ENCODE measurements at regions not wholly inside any gene's neighbourhood (a gene's known extent, or its start where the extent isn't known, plus 50 kb on each side); places are given as distances from the start of the nearest gene placed in this dataset.

- TF ChIP-seq, protein P1, sequence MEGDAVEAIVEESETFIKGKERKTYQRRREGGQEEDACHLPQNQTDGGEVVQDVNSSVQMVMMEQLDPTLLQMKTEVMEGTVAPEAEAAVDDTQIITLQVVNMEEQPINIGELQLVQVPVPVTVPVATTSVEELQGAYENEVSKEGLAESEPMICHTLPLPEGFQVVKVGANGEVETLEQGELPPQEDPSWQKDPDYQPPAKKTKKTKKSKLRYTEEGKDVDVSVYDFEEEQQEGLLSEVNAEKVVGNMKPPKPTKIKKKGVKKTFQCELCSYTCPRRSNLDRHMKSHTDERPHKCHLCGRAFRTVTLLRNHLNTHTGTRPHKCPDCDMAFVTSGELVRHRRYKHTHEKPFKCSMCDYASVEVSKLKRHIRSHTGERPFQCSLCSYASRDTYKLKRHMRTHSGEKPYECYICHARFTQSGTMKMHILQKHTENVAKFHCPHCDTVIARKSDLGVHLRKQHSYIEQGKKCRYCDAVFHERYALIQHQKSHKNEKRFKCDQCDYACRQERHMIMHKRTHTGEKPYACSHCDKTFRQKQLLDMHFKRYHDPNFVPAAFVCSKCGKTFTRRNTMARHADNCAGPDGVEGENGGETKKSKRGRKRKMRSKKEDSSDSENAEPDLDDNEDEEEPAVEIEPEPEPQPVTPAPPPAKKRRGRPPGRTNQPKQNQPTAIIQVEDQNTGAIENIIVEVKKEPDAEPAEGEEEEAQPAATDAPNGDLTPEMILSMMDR (conservative IDR thresholded peaks at IDR 0.05), result no peak
- TF ChIP-seq ZFX (IDR thresholded peaks at IDR 0.05), result no peak
Measured at GRCh38 chr9:86771941-86772634, 175.2 kb downstream of the GAS1 start.
